ENCODE measurements at regions not wholly inside any gene's neighbourhood (a gene's known extent, or its start where the extent isn't known, plus 50 kb on each side); places are given as distances from the start of the nearest gene placed in this dataset.

DNA sequence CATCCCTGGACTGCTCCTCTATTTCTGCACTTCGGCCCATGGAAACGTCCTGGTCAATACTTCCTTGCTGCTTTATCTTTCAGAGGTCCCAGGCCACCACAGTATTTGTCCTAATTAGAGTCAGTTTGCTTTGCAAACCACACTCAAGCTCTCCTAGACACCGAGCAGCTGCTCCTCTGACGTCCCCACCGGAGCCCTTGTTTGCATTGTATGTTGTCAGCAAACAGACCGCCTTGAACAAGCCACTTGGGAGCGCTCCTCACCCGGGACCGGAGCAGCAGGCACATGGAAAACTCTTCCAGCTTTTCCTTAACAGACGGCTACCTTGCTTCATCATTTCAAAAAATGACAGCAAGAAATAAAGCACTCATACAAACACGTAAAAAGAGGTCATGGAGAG lies 51.5 kb upstream of the GTF3A start:
- TF ChIP-seq POLR2AphosphoS5 (IDR thresholded peaks at IDR 0.05; ENCODE audit: borderline replicate concordance, low read depth, low read length) = no peak
- no peak for TF ChIP-seq EZH2 (IDR thresholded peaks at IDR 0.05)
